Spinal cord (tissue), 9 donors: ENCODE measurements at regions not wholly inside any gene's neighbourhood (a gene's known extent, or its start where the extent isn't known, plus 50 kb on each side); places are given as distances from the start of the nearest gene placed in this dataset.

Source experiments
- DNase-seq, 6 donors: peaks; one replicate each; pipeline versions ENCODE4 v3.0.0 to v3.0.0-alpha.2; 2013 to 2015; ENCODE audit warnings: low spot score in 6 of 6, low read depth in 4 of 6
- H3K27ac ChIP-seq: one replicate; pipeline ENCODE4 v1.5.1; 2013; ENCODE audit warnings: low read depth, low read length, control low read depth
- H3K27me3 ChIP-seq: one replicate; pipeline ENCODE4 v1.6.1; 2013; ENCODE audit warnings: low read length; ENCODE audit not compliant: control insufficient read depth, insufficient read depth
- H3K36me3 ChIP-seq: one replicate; pipeline ENCODE4 v1.6.1; 2013; ENCODE audit warnings: low read length; ENCODE audit not compliant: control insufficient read depth, insufficient read depth
- H3K4me1 ChIP-seq: one replicate; pipeline ENCODE4 v1.6.1; 2013; ENCODE audit warnings: low read length; ENCODE audit not compliant: control insufficient read depth, insufficient read depth
- H3K4me3 ChIP-seq: one replicate; pipeline ENCODE4 v1.5.1; 2013; ENCODE audit warnings: low read depth, low read length, control low read depth
- H3K9me3 ChIP-seq: one replicate; pipeline ENCODE4 v1.6.1; 2013; ENCODE audit warnings: low read length; ENCODE audit not compliant: control insufficient read depth, insufficient read depth
- WGBS: methylation state at CpG from one replicate; pipeline ENCODE4 v1.1.5; 2013; ENCODE audit warnings: missing lambda C conversion rate; ENCODE audit not compliant: insufficient coverage; 5-methylcytosine and 5-hydroxymethylcytosine counted together
- donor health status: healthy.

GRCh38 chr16:60295451-60295850 lies 1561.3 kb upstream of the GOT2 start:
- no peak overlapping the region for H3K27ac ChIP-seq
- 100% methylated on average over 1 of the region's 3 CpGs for WGBS
- no peaks in the 10 kb centered on the region for H3K27me3 ChIP-seq
- no peaks in the 10 kb centered on the region for H3K9me3 ChIP-seq
- H3K4me3 ChIP-seq, result no peak overlapping the region
- no peak for DNase-seq
- H3K36me3 ChIP-seq, result no peaks in the 10 kb centered on the region
- H3K4me1 ChIP-seq, result no peaks in the 10 kb centered on the region

GRCh38 chr16:60285794-60286193 lies 1551.7 kb upstream of the GOT2 start:
- Histone ChIP-seq H3K36me3 (no peaks in the 10 kb centered on the region), H3K9me3 (no peaks in the 10 kb centered on the region), H3K4me3 (no peak overlapping the region), H3K27ac (no peak overlapping the region), H3K27me3 (no peaks in the 10 kb centered on the region), H3K4me1 (no peaks in the 10 kb centered on the region)
- DNase-seq, result no peak
- WGBS, result no CpG with 5 or more reads among the region's 1 CpG

GRCh38 chr16:60279061-60279665 lies 1545.0 kb upstream of the GOT2 start:
- WGBS, result 46% methylated on average over 5 of the region's 11 CpGs
- Histone ChIP-seq H3K4me3 (no peak overlapping the region), H3K4me1 (no peaks in the 10 kb centered on the region), H3K27ac (no peak overlapping the region), H3K9me3 (no peaks in the 10 kb centered on the region), H3K36me3 (no peaks in the 10 kb centered on the region), H3K27me3 (no peaks in the 10 kb centered on the region)
- peak in 3 of 6 donors; percentile 14 to 64 (median 40) for DNase-seq

GRCh38 chr16:60274431-60275019 lies 1540.4 kb upstream of the GOT2 start:
- no CpG with 5 or more reads among the region's 2 CpGs for WGBS

GRCh38 chr16:60271781-60272180 lies 1537.7 kb upstream of the GOT2 start:
- H3K4me3 ChIP-seq, result no peak overlapping the region
- H3K27ac ChIP-seq, result no peak overlapping the region
- DNase-seq, result no peak
- H3K9me3 ChIP-seq, result no peaks in the 10 kb centered on the region
- no peaks in the 10 kb centered on the region for H3K4me1 ChIP-seq
- no peaks in the 10 kb centered on the region for H3K27me3 ChIP-seq
- H3K36me3 ChIP-seq, result no peaks in the 10 kb centered on the region

More at GRCh38 chr16:60274431-60275019, 1540.4 kb upstream of the GOT2 start:
- no peaks in the 10 kb centered on the region for H3K36me3 ChIP-seq
- H3K27me3 ChIP-seq, result no peaks in the 10 kb centered on the region
- no peak overlapping the region for H3K4me3 ChIP-seq
- DNase-seq, result no peak
- H3K9me3 ChIP-seq, result no peaks in the 10 kb centered on the region
- no peak overlapping the region for H3K27ac ChIP-seq
- no peaks in the 10 kb centered on the region for H3K4me1 ChIP-seq

GRCh38 chr16:60271025-60271771 lies 1537.1 kb upstream of the GOT2 start:
- no peak for DNase-seq
- no peak overlapping the region for H3K27ac ChIP-seq
- no peaks in the 10 kb centered on the region for H3K27me3 ChIP-seq
- no peaks in the 10 kb centered on the region for H3K9me3 ChIP-seq
- no peaks in the 10 kb centered on the region for H3K36me3 ChIP-seq
- H3K4me3 ChIP-seq, result no peak overlapping the region
- 100% methylated on average over 1 of the region's 3 CpGs for WGBS
- H3K4me1 ChIP-seq, result no peaks in the 10 kb centered on the region

- Histone ChIP-seq H3K36me3 (no peaks in the 10 kb centered on the region), H3K4me1 (no peaks in the 10 kb centered on the region), H3K27me3 (no peaks in the 10 kb centered on the region), H3K4me3 (no peak overlapping the region), H3K27ac (no peak overlapping the region), H3K9me3 (no peaks in the 10 kb centered on the region)
- DNase-seq, result no peak
- WGBS, result no CpG with 5 or more reads among the region's 1 CpG
These were observed 1527.3 kb upstream of the GOT2 start for GRCh38 chr16:60261425-60261824.

- no peak for DNase-seq
- H3K9me3 ChIP-seq, result no peaks in the 10 kb centered on the region
- H3K27me3 ChIP-seq, result no peaks in the 10 kb centered on the region
- no peak overlapping the region for H3K4me3 ChIP-seq
- H3K4me1 ChIP-seq, result no peaks in the 10 kb centered on the region
- H3K27ac ChIP-seq, result no peak overlapping the region
- H3K36me3 ChIP-seq, result no peaks in the 10 kb centered on the region
- no CpG with 5 or more reads among the region's 2 CpGs for WGBS
These were observed 1525.8 kb upstream of the GOT2 start for GRCh38 chr16:60259956-60260355.

GRCh38 chr16:60246086-60246485 lies 1512.0 kb upstream of the GOT2 start:
- 53% methylated on average over 2 of the region's 3 CpGs for WGBS
- no peak overlapping the region for H3K4me3 ChIP-seq
- H3K27ac ChIP-seq, result no peak overlapping the region
- H3K9me3 ChIP-seq, result no peaks in the 10 kb centered on the region
- H3K36me3 ChIP-seq, result no peaks in the 10 kb centered on the region
- DNase-seq, result no peak
- no peaks in the 10 kb centered on the region for H3K27me3 ChIP-seq
- no peaks in the 10 kb centered on the region for H3K4me1 ChIP-seq

- H3K27me3 ChIP-seq, result no peaks in the 10 kb centered on the region
- no CpG with 5 or more reads among the region's 1 CpG for WGBS
- no peaks in the 10 kb centered on the region for H3K9me3 ChIP-seq
- no peak for DNase-seq
- no peak overlapping the region for H3K27ac ChIP-seq
- H3K4me3 ChIP-seq, result no peak overlapping the region
- H3K36me3 ChIP-seq, result no peaks in the 10 kb centered on the region
- H3K4me1 ChIP-seq, result no peaks in the 10 kb centered on the region
These were observed 1507.6 kb upstream of the GOT2 start for GRCh38 chr16:60241671-60242070.
